ENCODE measurements at regions not wholly inside any gene's neighbourhood (a gene's known extent, or its start where the extent isn't known, plus 50 kb on each side); places are given as distances from the start of the nearest gene placed in this dataset.
"Not testable (repeated sequence)": the region's sequence is repeated elsewhere in the genome, so short reads cannot be mapped to it uniquely, and the experiment has no call there.

- DNase-seq (ENCODE audit: low spot score): no peak
Measured at GRCh38 chr11:38884145-38884865, 2286.3 kb upstream of the RAG2 start.

GRCh38 chr11:38867338-38867737 is 2269.3 kb upstream of the RAG2 start:
- no peak for DNase-seq (ENCODE audit: low spot score)

GRCh38 chr11:38865922-38866321 is 2267.9 kb upstream of the RAG2 start:
- no peak for DNase-seq (ENCODE audit: low spot score)

GRCh38 chr11:38842991-38843390 is 2245.0 kb upstream of the RAG2 start:
- DNase-seq (ENCODE audit: low spot score): no peak

- no peak for DNase-seq (ENCODE audit: low spot score)
Measured at GRCh38 chr11:38839071-38839470, 2241.0 kb upstream of the RAG2 start.

- DNase-seq (ENCODE audit: low spot score): no peak
Measured at GRCh38 chr11:38835966-38836365, 2237.9 kb upstream of the RAG2 start.

GRCh38 chr11:38824573-38824972 is 2226.5 kb upstream of the RAG2 start:
- DNase-seq (ENCODE audit: low spot score): no peak

GRCh38 chr11:38821786-38822185 is 2223.8 kb upstream of the RAG2 start:
- DNase-seq (ENCODE audit: low spot score): not testable (repeated sequence)

- no peak for DNase-seq (ENCODE audit: low spot score)
Measured at GRCh38 chr11:38819981-38820380, 2221.9 kb upstream of the RAG2 start.

- no peak for DNase-seq (ENCODE audit: low spot score)
Measured at GRCh38 chr11:38818720-38819119, 2220.7 kb upstream of the RAG2 start.

- no peak for DNase-seq (ENCODE audit: low spot score)
Measured at GRCh38 chr11:38814670-38815069, 2216.6 kb upstream of the RAG2 start.

- no peak for DNase-seq (ENCODE audit: low spot score)
Measured at GRCh38 chr11:38809521-38809920, 2211.5 kb upstream of the RAG2 start.

GRCh38 chr11:38796281-38796680 is 2198.2 kb upstream of the RAG2 start:
- no peak for DNase-seq (ENCODE audit: low spot score)

GRCh38 chr11:38795027-38795426 is 2197.0 kb upstream of the RAG2 start:
- no peak for DNase-seq (ENCODE audit: low spot score)

GRCh38 chr11:38791346-38791961 is 2193.4 kb upstream of the RAG2 start:
- peak; percentile 69 for DNase-seq (ENCODE audit: low spot score)

GRCh38 chr11:38788561-38788960 is 2190.5 kb upstream of the RAG2 start:
- DNase-seq (ENCODE audit: low spot score): no peak

GRCh38 chr11:38784164-38784563 is 2186.1 kb upstream of the RAG2 start:
- DNase-seq (ENCODE audit: low spot score): no peak

GRCh38 chr11:38766796-38767195 is 2168.8 kb upstream of the RAG2 start:
- DNase-seq (ENCODE audit: low spot score): no peak

- DNase-seq (ENCODE audit: low spot score): no peak
Measured at GRCh38 chr11:38759394-38759793, 2161.4 kb upstream of the RAG2 start.

GRCh38 chr11:38756537-38756936 is 2158.5 kb upstream of the RAG2 start:
- DNase-seq (ENCODE audit: low spot score): no peak

- DNase-seq (ENCODE audit: low spot score): no peak
Measured at GRCh38 chr11:38751421-38751820, 2153.4 kb upstream of the RAG2 start.

- DNase-seq (ENCODE audit: low spot score): not testable (repeated sequence)
Measured at GRCh38 chr11:38746516-38746915, 2148.5 kb upstream of the RAG2 start.

GRCh38 chr11:38723361-38723760 is 2125.3 kb upstream of the RAG2 start:
- no peak for DNase-seq (ENCODE audit: low spot score)
